ENCODE measurements at regions not wholly inside any gene's neighbourhood (a gene's known extent, or its start where the extent isn't known, plus 50 kb on each side); places are given as distances from the start of the nearest gene placed in this dataset.

DNA sequence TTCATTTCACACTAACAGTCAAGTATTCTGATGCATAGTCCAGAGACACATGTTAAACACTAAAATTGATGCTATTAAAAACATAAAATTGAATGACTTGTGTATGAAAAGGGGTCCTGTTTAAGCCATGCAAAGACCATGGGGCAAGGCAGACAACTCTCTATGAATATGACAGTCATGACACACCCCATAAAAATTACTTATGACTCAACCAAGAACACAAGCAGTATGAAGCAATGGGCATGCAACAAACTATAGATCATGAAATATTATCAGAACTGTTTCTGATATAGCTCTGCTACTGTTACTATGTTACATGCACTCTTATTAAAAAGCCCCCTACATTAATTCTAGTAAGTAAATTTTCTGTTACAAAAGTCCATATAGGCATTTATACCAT, 57.5 kb upstream of the ZCCHC13 start:
- peaks cover 0 to 11% (median 0%) of the 10 kb centered on the region in 3 donors for H3K27me3 ChIP-seq (ENCODE audit: insufficient read depth in 3 of 3, low read length in 2 of 3)
- H3K4me1 ChIP-seq = no peaks in the 10 kb centered on the region
- H3K27ac ChIP-seq = peak overlapping the region; percentile 7
- H3K36me3 ChIP-seq (ENCODE audit: insufficient read depth in 1 of 2, low read depth in 1 of 2) = no peaks in the 10 kb centered on the region
- ATAC-seq (peak; percentile 39 to 66 (median 54)), DNase-seq (no peak)
- H3K4me3 ChIP-seq = no peak overlapping the region
- intact Hi-C loops (cut with DNase I) = no loop called here
- TF ChIP-seq CTCF (IDR thresholded peaks at IDR 0.05) = no peak
- H3K9me3 ChIP-seq = no peaks in the 10 kb centered on the region

GRCh38 chrX:74242484-74243138, 61.4 kb upstream of the ZCCHC13 start:
- H3K9me3 ChIP-seq = no peaks in the 10 kb centered on the region
- peak overlapping the region; percentile 79 for H3K27ac ChIP-seq
- ATAC-seq = peak; percentile 87 to 92 (median 89)
- no peaks in the 10 kb centered on the region for H3K4me1 ChIP-seq
- H3K36me3 ChIP-seq (ENCODE audit: insufficient read depth in 1 of 2, low read depth in 1 of 2) = no peaks in the 10 kb centered on the region
- intact Hi-C loops (cut with DNase I) = loop anchor here in 1 of 2 donors (5.0 kb wide), 1 partner anchor 885 kb away; no protein-coding TSS in a partner anchor
- TF ChIP-seq CTCF (IDR thresholded peaks at IDR 0.05) = no peak
- peak overlapping the region; percentile 12 for H3K4me3 ChIP-seq
- no peak for DNase-seq
- 22 to 41% (median 37%) methylated on average over 8 of the region's 8 CpGs for WGBS, 3 donors
- no peaks in the 10 kb centered on the region for H3K27me3 ChIP-seq (ENCODE audit: insufficient read depth in 3 of 3, low read length in 2 of 3)

DNA sequence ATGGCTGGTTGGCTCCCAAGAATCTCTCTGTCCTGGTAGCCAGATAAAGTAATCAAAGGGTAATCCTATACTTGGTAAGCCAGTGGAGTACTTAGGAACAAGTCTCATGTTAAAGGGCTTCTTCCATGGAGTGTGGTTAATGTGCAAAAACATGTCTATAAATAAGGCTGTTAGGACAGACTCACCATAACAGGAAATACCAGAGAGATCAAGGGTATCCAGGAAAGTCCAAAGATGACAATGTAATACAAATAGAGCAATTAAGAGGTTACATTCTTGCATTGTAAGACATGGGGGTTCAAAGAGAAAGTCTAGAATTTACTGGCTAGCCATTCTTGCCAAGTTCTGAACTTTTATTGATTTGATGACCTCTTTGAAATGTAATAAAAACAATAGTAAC, 61.9 kb upstream of the ZCCHC13 start:
- intact Hi-C loops (cut with DNase I) = loop anchor here in 1 of 2 donors (5.0 kb wide), 1 partner anchor 885 kb away; no protein-coding TSS in a partner anchor
- ATAC-seq (peak; percentile 80 to 83 (median 81)), DNase-seq (no peak)
- Histone ChIP-seq H3K27ac (peak overlapping the region; percentile 79), H3K4me3 (no peak overlapping the region), H3K36me3 (ENCODE audit: insufficient read depth in 1 of 2, low read depth in 1 of 2) (no peaks in the 10 kb centered on the region), H3K27me3 (ENCODE audit: insufficient read depth in 3 of 3, low read length in 2 of 3) (no peaks in the 10 kb centered on the region), H3K9me3 (no peaks in the 10 kb centered on the region), H3K4me1 (no peaks in the 10 kb centered on the region)
- TF ChIP-seq CTCF (IDR thresholded peaks at IDR 0.05) = no peak

- H3K4me3 ChIP-seq = no peak overlapping the region
- H3K4me1 ChIP-seq = no peaks in the 10 kb centered on the region
- peaks cover 0 to 5% (median 0%) of the 10 kb centered on the region in 3 donors for H3K27me3 ChIP-seq (ENCODE audit: insufficient read depth in 3 of 3, low read length in 2 of 3)
- WGBS, 3 donors = 71 to 88% (median 88%) methylated on average over 1 of the region's 1 CpG
- H3K27ac ChIP-seq = no peak overlapping the region
- H3K36me3 ChIP-seq (ENCODE audit: insufficient read depth in 1 of 2, low read depth in 1 of 2) = no peaks in the 10 kb centered on the region
- ATAC-seq (no peak), DNase-seq (no peak)
- intact Hi-C loops (cut with DNase I) = no loop called here
- H3K9me3 ChIP-seq = no peaks in the 10 kb centered on the region
- TF ChIP-seq CTCF (IDR thresholded peaks at IDR 0.05) = no peak
Measured at GRCh38 chrX:74238771-74239170, 65.2 kb upstream of the ZCCHC13 start.

DNA sequence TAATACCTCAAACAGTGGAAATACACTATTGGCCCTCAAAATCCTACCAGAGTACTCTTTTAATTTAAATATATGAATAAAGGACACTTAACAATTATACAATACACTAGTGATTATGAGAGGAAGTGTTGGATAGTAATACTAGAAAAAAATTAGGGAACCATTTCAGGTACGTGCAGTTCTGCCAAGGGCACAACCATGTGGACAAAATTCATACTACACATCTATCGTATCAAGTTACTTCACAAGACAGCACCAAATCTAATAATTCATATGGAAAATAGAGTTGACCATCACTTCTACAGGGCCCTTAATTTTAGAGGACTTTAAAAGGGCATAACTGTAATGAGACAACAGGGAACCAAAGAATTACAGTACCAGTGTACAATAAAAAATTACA, 69.2 kb upstream of the ZCCHC13 start:
- Histone ChIP-seq H3K27ac (no peak overlapping the region), H3K4me3 (no peak overlapping the region), H3K9me3 (peaks cover 3% of the 10 kb centered on the region), H3K27me3 (ENCODE audit: insufficient read depth in 3 of 3, low read length in 2 of 3) (peaks cover 0 to 5% (median 0%) of the 10 kb centered on the region in 3 donors), H3K36me3 (ENCODE audit: insufficient read depth in 1 of 2, low read depth in 1 of 2) (no peaks in the 10 kb centered on the region), H3K4me1 (no peaks in the 10 kb centered on the region)
- DNase-seq (no peak), ATAC-seq (peak in 1 of 4 donors; percentile 43)
- TF ChIP-seq CTCF (IDR thresholded peaks at IDR 0.05) = no peak
- intact Hi-C loops (cut with DNase I) = no loop called here
- 45 to 60% (median 46%) methylated on average over 2 of the region's 2 CpGs for WGBS, 3 donors
